Pulmonary artery endothelial cell (primary cell): ENCODE measurements at regions not wholly inside any gene's neighbourhood (a gene's known extent, or its start where the extent isn't known, plus 50 kb on each side); places are given as distances from the start of the nearest gene placed in this dataset.

Experiments used
- DNase-seq: peaks from one replicate; pipeline ENCODE4 v3.0.0-alpha.2; 2011; ENCODE audit warnings: low read depth, low spot score

- no peak for DNase-seq
These were observed 112.1 kb upstream of the HAAO start for GRCh38 chr2:42904576-42904876.

GRCh38 chr2:42903821-42904575, 111.6 kb upstream of the HAAO start:
- DNase-seq: no peak

- DNase-seq: no peak
These were observed 110.7 kb upstream of the HAAO start for GRCh38 chr2:42902939-42903709.

- DNase-seq: no peak
These were observed 108.8 kb upstream of the HAAO start for GRCh38 chr2:42901076-42901640.

GRCh38 chr2:42900289-42900891, 108.0 kb upstream of the HAAO start:
- no peak for DNase-seq

- DNase-seq: no peak
These were observed 105.0 kb upstream of the HAAO start for GRCh38 chr2:42897358-42897757.

GRCh38 chr2:42895791-42896135, 103.4 kb upstream of the HAAO start:
- DNase-seq: no peak

GRCh38 chr2:42895134-42895790, 102.9 kb upstream of the HAAO start:
- DNase-seq: no peak

- DNase-seq: no peak
These were observed 100.8 kb upstream of the HAAO start for GRCh38 chr2:42893047-42893758.

- DNase-seq: no peak
These were observed 98.5 kb upstream of the HAAO start for GRCh38 chr2:42890791-42891355.

GRCh38 chr2:42888321-42889245, 96.2 kb upstream of the HAAO start:
- no peak for DNase-seq

- DNase-seq: no peak
These were observed 94.5 kb upstream of the HAAO start for GRCh38 chr2:42886921-42887320.

- DNase-seq: no peak
These were observed 90.4 kb upstream of the HAAO start for GRCh38 chr2:42882756-42883155.

GRCh38 chr2:42881732-42882131, 89.3 kb upstream of the HAAO start:
- no peak for DNase-seq

- no peak for DNase-seq
These were observed 88.6 kb upstream of the HAAO start for GRCh38 chr2:42880738-42881690.

GRCh38 chr2:42879913-42880737, 87.7 kb upstream of the HAAO start:
- peak; percentile 85 for DNase-seq

GRCh38 chr2:42879121-42879705, 86.8 kb upstream of the HAAO start:
- DNase-seq: no peak
